GM23338 (cell line): ENCODE measurements at regions not wholly inside any gene's neighbourhood (a gene's known extent, or its start where the extent isn't known, plus 50 kb on each side); places are given as distances from the start of the nearest gene placed in this dataset.

Source experiments
- ATAC-seq: fragments of 200-7000 bp; cut with Tn5 transposase; 3 replicates; pipeline ENCODE4 v1.9.1; 2020
- DNase-seq: peaks from one replicate; pipeline ENCODE4 v3.0.0-alpha.2; 2015; ENCODE audit warnings: low spot score
- H2AFZ ChIP-seq: fragments of 200-600 bp; sonication (generic); 2 replicates; pipeline ENCODE4 v1.8.0; 2016; ENCODE audit warnings: antibody characterized with exemption, mild to moderate bottlenecking, moderate library complexity
- H3F3A ChIP-seq: fragments of 200-600 bp; sonication (generic); replicated peaks from 2 replicates; pipeline ENCODE4 v1.8.0; 2017; ENCODE audit warnings: antibody characterized with exemption, mixed run types, low read depth
- H3K27ac ChIP-seq: fragments of 200-600 bp; sonication (generic); 2 replicates; pipeline ENCODE4 v1.6.1; 2016; ENCODE audit warnings: low read depth
- H3K27me3 ChIP-seq: fragments of 200-600 bp; sonication (generic); 2 replicates; pipeline ENCODE4 v1.8.0; 2016; ENCODE audit warnings: mild to moderate bottlenecking, mixed run types, moderate library complexity; ENCODE audit not compliant: insufficient read depth
- H3K36me3 ChIP-seq: fragments of 200-600 bp; sonication (generic); 2 replicates; pipeline ENCODE4 v1.8.0; 2016; ENCODE audit warnings: mild to moderate bottlenecking; ENCODE audit not compliant: insufficient read depth
- H3K4me1 ChIP-seq: fragments of 200-600 bp; sonication (generic); 2 replicates; pipeline ENCODE4 v1.8.0; 2016; ENCODE audit warnings: mild to moderate bottlenecking, moderate library complexity; ENCODE audit not compliant: insufficient read depth
- H3K4me2 ChIP-seq: fragments of 200-600 bp; sonication (generic); 2 replicates; pipeline ENCODE4 v1.7.1; 2017; ENCODE audit warnings: mixed run types
- H3K4me3 ChIP-seq: fragments of 200-600 bp; sonication (generic); 2 replicates; pipeline ENCODE4 v1.6.1; 2016; ENCODE audit warnings: mixed run types
- H3K79me2 ChIP-seq: fragments of 200-600 bp; sonication (generic); replicated peaks from 2 replicates; pipeline ENCODE4 v1.8.0; 2017; ENCODE audit warnings: mild to moderate bottlenecking; ENCODE audit not compliant: insufficient read depth
- H3K9me2 ChIP-seq: fragments of 200-600 bp; sonication (generic); 2 replicates; pipeline ENCODE4 v1.8.0; 2017; ENCODE audit not compliant: insufficient read depth
- H4K20me1 ChIP-seq: fragments of 200-600 bp; sonication (generic); replicated peaks from 2 replicates; pipeline ENCODE4 v1.8.0; 2017; ENCODE audit warnings: mild to moderate bottlenecking; ENCODE audit not compliant: insufficient read depth
- H3K27ac Mint-ChIP-seq: 2 replicates; pipeline ENCODE4 v1.8.0; 2020; ENCODE audit warnings: inconsistent platforms, mild to moderate bottlenecking, moderate library complexity, mixed read lengths
- H3K27me3 Mint-ChIP-seq: 3 replicates; pipeline ENCODE4 v1.8.0; 2022; ENCODE audit warnings: low read depth, mild to moderate bottlenecking, moderate library complexity, mixed read lengths, inconsistent platforms; ENCODE audit not compliant: insufficient read depth, poor library complexity
- H3K36me3 Mint-ChIP-seq: 3 replicates; pipeline ENCODE4 v1.8.0; 2021; ENCODE audit warnings: low read depth, mild to moderate bottlenecking, inconsistent platforms, moderate library complexity, mixed read lengths
- H3K4me1 Mint-ChIP-seq: 3 replicates; pipeline ENCODE4 v1.8.0; 2020; ENCODE audit warnings: mild to moderate bottlenecking, inconsistent platforms, mixed read lengths
- H3K4me3 Mint-ChIP-seq: 3 replicates; pipeline ENCODE4 v1.8.0; 2021; ENCODE audit warnings: moderate library complexity, mild to moderate bottlenecking, inconsistent platforms, mixed read lengths
- H3K9me3 Mint-ChIP-seq: 3 replicates; pipeline ENCODE4 v1.8.0; 2020; ENCODE audit warnings: moderate library complexity, mild to moderate bottlenecking, inconsistent platforms, mixed read lengths
- CREB1 ChIP-seq: fragments of 250-450 bp; sonication (Bioruptor Pico); IDR thresholded peaks from 2 replicates; pipeline ENCODE4 v1.5.0; 2020; ENCODE audit warnings: low read depth, mild to moderate bottlenecking, moderate library complexity
- CTCF ChIP-seq, 2 experiments: fragments of 200-600 bp in 1 of 2; sonication (generic) in 1 of 2; conservative IDR thresholded peaks; 2 replicates each; pipeline versions ENCODE4 v1.5.1 to v1.6.1; 2016 to 2017; ENCODE audit warnings: antibody characterized with exemption in 2 of 2, low read depth in 2 of 2, mild to moderate bottlenecking in 2 of 2, moderate library complexity in 1 of 2
- ETS1 ChIP-seq: IDR thresholded peaks from 2 replicates; pipeline ENCODE4 v1.6.1; 2016; ENCODE audit warnings: antibody characterized with exemption
- EZH2 ChIP-seq: fragments of 200-600 bp; sonication (generic); IDR thresholded peaks from one replicate; pipeline ENCODE4 v1.8.0; 2017; ENCODE audit warnings: antibody characterized with exemption, mild to moderate bottlenecking, low read depth; ENCODE audit not compliant: unreplicated experiment
- EZH2phosphoT487 ChIP-seq: fragments of 200-600 bp; sonication (generic); IDR thresholded peaks from one replicate; pipeline ENCODE4 v1.8.1; 2018; ENCODE audit warnings: antibody characterized with exemption; ENCODE audit not compliant: unreplicated experiment
- JUNB ChIP-seq: IDR thresholded peaks from one replicate; pipeline ENCODE4 v1.6.1; 2016; ENCODE audit warnings: antibody characterized with exemption; ENCODE audit not compliant: unreplicated experiment
- NANOG ChIP-seq: IDR thresholded peaks from 2 replicates; pipeline ENCODE4 v1.6.1; 2016; ENCODE audit warnings: antibody characterized with exemption, borderline replicate concordance
- POLR2AphosphoS5 ChIP-seq: IDR thresholded peaks from 2 replicates; pipeline ENCODE4 v1.6.1; 2016; ENCODE audit warnings: antibody characterized with exemption, low read depth
- STAT1 ChIP-seq: IDR thresholded peaks from one replicate; pipeline ENCODE4 v1.6.1; 2016; ENCODE audit warnings: antibody characterized with exemption; ENCODE audit not compliant: unreplicated experiment
- ZNF114 ChIP-seq: fragments of 250-450 bp; sonication (Bioruptor Pico); IDR thresholded peaks from 2 replicates; pipeline ENCODE4 v1.5.0; 2020; ENCODE audit warnings: mild to moderate bottlenecking, moderate library complexity
- ZNF331 ChIP-seq: fragments of 250-450 bp; sonication (Bioruptor Pico); IDR thresholded peaks from 2 replicates; pipeline ENCODE4 v1.5.0; 2020; ENCODE audit warnings: low read depth, mild to moderate bottlenecking, moderate library complexity
- TF ChIP-seq, protein P1 (sequence below): IDR thresholded peaks from one replicate; pipeline ENCODE4 v1.6.1; 2018; ENCODE audit warnings: antibody characterized with exemption; ENCODE audit not compliant: unreplicated experiment
- TF ChIP-seq, protein P2 (sequence below): fragments of 250-450 bp; sonication (Bioruptor Pico); IDR thresholded peaks from 2 replicates; pipeline ENCODE4 v1.5.0; 2020; ENCODE audit warnings: mild to moderate bottlenecking, moderate library complexity

DNA sequence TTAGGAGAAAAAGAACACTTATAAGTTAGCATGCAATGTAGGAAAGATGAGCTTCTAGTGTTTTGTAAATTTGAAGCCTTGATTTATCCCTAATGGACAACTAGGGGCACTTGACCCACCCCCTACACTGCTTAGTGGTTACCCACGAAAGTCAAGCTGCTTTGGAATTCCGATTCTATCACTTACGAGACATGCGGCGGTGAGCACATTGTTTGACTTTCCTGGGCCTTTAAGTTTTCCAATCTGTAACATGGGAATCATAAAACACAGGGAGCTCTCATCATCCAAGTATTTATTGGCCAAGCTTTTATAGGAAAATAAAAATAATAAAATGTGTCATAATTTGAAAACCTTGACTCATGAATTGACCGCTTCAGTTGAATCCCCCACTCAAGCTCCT lies 78.7 kb upstream of the PDK4 start:
- no peak overlapping the region for H3K4me3 Mint-ChIP-seq
- Histone ChIP-seq H3K36me3 (no peaks in the 10 kb centered on the region), H4K20me1 (no peaks in the 10 kb centered on the region), H3K27ac (no peak overlapping the region), H3K79me2 (no peaks in the 10 kb centered on the region), H3K27me3 (no peaks in the 10 kb centered on the region), H3F3A (no peaks in the 10 kb centered on the region), H3K4me2 (no peak overlapping the region), H3K4me3 (no peak overlapping the region), H3K9me2 (no peaks in the 10 kb centered on the region), H2AFZ (no peak overlapping the region), H3K4me1 (no peaks in the 10 kb centered on the region)
- ATAC-seq, result no peak
- no peaks in the 10 kb centered on the region; the same call in 2 of the 3 replicates for H3K4me1 Mint-ChIP-seq
- H3K9me3 Mint-ChIP-seq, result no peaks in the 10 kb centered on the region
- no peaks in the 10 kb centered on the region for H3K36me3 Mint-ChIP-seq
- no peaks in the 10 kb centered on the region for H3K27me3 Mint-ChIP-seq
- no peak overlapping the region for H3K27ac Mint-ChIP-seq
- TF ChIP-seq ZNF331 (CRISPR knock-in tag) (no peak), CREB1 (no peak), ETS1 (no peak), NANOG (no peak), STAT1 (no peak), EZH2phosphoT487 (no peak), CTCF (conservative IDR thresholded peaks at IDR 0.05; ENCODE audit: low read depth in 2 of 2) (no peak), ZNF114 (CRISPR knock-in tag) (no peak), POLR2AphosphoS5 (no peak), EZH2 (no peak), JUNB (no peak)
- TF ChIP-seq, protein P1, sequence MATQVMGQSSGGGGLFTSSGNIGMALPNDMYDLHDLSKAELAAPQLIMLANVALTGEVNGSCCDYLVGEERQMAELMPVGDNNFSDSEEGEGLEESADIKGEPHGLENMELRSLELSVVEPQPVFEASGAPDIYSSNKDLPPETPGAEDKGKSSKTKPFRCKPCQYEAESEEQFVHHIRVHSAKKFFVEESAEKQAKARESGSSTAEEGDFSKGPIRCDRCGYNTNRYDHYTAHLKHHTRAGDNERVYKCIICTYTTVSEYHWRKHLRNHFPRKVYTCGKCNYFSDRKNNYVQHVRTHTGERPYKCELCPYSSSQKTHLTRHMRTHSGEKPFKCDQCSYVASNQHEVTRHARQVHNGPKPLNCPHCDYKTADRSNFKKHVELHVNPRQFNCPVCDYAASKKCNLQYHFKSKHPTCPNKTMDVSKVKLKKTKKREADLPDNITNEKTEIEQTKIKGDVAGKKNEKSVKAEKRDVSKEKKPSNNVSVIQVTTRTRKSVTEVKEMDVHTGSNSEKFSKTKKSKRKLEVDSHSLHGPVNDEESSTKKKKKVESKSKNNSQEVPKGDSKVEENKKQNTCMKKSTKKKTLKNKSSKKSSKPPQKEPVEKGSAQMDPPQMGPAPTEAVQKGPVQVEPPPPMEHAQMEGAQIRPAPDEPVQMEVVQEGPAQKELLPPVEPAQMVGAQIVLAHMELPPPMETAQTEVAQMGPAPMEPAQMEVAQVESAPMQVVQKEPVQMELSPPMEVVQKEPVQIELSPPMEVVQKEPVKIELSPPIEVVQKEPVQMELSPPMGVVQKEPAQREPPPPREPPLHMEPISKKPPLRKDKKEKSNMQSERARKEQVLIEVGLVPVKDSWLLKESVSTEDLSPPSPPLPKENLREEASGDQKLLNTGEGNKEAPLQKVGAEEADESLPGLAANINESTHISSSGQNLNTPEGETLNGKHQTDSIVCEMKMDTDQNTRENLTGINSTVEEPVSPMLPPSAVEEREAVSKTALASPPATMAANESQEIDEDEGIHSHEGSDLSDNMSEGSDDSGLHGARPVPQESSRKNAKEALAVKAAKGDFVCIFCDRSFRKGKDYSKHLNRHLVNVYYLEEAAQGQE, result no peak
- TF ChIP-seq, protein P2, sequence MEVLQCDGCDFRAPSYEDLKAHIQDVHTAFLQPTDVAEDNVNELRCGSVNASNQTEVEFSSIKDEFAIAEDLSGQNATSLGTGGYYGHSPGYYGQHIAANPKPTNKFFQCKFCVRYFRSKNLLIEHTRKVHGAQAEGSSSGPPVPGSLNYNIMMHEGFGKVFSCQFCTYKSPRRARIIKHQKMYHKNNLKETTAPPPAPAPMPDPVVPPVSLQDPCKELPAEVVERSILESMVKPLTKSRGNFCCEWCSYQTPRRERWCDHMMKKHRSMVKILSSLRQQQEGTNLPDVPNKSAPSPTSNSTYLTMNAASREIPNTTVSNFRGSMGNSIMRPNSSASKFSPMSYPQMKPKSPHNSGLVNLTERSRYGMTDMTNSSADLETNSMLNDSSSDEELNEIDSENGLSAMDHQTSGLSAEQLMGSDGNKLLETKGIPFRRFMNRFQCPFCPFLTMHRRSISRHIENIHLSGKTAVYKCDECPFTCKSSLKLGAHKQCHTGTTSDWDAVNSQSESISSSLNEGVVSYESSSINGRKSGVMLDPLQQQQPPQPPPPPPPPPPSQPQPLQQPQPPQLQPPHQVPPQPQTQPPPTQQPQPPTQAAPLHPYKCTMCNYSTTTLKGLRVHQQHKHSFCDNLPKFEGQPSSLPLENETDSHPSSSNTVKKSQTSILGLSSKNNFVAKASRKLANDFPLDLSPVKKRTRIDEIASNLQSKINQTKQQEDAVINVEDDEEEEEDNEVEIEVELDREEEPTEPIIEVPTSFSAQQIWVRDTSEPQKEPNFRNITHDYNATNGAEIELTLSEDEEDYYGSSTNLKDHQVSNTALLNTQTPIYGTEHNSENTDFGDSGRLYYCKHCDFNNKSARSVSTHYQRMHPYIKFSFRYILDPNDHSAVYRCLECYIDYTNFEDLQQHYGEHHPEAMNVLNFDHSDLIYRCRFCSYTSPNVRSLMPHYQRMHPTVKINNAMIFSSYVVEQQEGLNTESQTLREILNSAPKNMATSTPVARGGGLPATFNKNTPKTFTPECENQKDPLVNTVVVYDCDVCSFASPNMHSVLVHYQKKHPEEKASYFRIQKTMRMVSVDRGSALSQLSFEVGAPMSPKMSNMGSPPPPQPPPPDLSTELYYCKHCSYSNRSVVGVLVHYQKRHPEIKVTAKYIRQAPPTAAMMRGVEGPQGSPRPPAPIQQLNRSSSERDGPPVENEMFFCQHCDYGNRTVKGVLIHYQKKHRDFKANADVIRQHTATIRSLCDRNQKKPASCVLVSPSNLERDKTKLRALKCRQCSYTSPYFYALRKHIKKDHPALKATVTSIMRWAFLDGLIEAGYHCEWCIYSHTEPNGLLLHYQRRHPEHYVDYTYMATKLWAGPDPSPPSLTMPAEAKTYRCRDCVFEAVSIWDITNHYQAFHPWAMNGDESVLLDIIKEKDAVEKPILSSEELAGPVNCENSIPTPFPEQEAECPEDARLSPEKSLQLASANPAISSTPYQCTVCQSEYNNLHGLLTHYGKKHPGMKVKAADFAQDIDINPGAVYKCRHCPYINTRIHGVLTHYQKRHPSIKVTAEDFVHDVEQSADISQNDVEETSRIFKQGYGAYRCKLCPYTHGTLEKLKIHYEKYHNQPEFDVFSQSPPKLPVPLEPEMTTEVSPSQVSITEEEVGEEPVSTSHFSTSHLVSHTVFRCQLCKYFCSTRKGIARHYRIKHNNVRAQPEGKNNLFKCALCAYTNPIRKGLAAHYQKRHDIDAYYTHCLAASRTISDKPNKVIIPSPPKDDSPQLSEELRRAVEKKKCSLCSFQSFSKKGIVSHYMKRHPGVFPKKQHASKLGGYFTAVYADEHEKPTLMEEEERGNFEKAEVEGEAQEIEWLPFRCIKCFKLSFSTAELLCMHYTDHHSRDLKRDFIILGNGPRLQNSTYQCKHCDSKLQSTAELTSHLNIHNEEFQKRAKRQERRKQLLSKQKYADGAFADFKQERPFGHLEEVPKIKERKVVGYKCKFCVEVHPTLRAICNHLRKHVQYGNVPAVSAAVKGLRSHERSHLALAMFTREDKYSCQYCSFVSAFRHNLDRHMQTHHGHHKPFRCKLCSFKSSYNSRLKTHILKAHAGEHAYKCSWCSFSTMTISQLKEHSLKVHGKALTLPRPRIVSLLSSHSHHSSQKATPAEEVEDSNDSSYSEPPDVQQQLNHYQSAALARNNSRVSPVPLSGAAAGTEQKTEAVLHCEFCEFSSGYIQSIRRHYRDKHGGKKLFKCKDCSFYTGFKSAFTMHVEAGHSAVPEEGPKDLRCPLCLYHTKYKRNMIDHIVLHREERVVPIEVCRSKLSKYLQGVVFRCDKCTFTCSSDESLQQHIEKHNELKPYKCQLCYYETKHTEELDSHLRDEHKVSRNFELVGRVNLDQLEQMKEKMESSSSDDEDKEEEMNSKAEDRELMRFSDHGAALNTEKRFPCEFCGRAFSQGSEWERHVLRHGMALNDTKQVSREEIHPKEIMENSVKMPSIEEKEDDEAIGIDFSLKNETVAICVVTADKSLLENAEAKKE, result no peak
- peak; percentile 26 for DNase-seq
